HG02870 (cell line): ENCODE measurements at regions not wholly inside any gene's neighbourhood (a gene's known extent, or its start where the extent isn't known, plus 50 kb on each side); places are given as distances from the start of the nearest gene placed in this dataset.
"Not testable (repeated sequence)": the region's sequence is repeated elsewhere in the genome, so short reads cannot be mapped to it uniquely, and the experiment has no call there.

ENCODE experiments used
- ATAC-seq: cut with Tn5 transposase; IDR thresholded peaks from one replicate; pipeline ENCODE4 v1.9.1; 2021; ENCODE audit warnings: mild to moderate bottlenecking, moderate library complexity; ENCODE audit not compliant: unreplicated experiment

DNA sequence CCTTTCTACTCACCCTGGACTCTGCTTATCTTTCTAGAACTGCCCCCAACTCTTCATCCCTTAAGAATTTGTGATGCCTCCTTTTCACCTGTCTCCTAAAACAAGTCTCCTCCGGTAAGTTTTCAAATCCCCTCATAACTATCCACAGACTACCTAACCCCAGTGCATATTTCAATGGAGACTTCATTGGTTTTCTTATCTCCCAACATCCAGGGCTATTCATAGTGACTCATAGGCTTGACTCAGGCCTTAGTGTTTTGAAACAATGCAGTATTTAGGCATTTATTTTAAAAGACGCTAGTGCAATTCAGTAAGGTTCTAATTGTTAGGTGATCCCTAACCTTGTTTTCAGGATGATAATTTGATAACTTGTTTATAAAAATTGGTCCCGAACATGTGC lies 399.2 kb downstream of the CPS1 start:
- ATAC-seq: no peak

DNA sequence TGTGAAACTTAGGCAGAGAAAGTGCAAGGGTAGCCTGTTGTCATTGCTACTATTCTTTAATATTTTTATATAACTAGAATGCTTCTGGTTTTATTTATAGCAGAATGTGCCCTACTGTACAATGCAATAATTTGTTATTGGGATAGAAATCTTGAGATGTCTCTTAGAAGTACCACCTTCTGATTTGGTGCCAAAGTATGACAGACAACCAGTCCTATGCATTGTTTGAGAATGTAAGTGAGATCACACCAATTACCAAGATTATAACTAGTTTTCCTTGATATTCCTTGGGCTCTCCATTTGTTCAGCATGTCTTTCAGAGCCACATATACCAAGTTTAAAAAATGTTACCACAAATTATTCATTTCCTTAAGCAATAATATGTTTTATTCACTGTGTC lies 399.7 kb downstream of the CPS1 start:
- no peak for ATAC-seq

DNA sequence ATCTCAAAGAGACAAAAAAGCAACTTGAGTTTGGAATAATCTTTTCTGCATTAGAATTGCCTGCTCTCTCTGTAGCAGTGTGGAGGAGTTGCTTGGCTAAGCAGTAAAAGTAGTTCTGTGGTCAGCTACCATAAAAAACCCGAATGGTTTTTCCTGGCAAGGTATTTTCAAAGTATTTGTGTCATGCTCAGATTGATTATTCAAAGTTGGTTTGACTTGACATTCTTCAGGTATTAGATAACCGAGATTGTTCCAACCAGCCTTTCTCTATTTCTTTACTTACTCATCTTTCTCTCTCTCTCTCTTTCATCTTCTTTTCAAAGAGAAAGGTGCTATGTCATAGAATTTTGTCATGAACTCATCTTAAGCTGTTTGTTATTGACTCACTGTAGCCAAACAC lies 404.9 kb downstream of the CPS1 start:
- no peak for ATAC-seq

DNA sequence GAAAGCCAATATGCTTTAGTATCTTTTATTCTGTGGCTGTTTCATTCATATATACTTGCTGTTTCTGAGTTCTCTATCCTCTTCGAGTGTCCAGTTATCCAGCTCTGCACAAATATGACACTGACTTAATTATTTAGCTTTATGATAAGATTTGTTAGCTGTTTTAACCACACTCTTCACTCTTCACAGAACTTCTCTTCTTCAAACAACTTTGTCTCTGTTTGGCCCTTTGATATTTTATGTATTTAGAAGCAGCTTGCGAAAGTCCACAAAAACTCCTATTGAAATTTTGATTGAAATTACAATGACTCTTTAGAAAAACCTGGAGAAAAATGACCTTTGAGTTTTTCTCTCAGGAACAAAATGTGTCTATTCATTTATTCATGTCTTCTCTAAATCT lies 407.0 kb downstream of the CPS1 start:
- ATAC-seq: no peak

DNA sequence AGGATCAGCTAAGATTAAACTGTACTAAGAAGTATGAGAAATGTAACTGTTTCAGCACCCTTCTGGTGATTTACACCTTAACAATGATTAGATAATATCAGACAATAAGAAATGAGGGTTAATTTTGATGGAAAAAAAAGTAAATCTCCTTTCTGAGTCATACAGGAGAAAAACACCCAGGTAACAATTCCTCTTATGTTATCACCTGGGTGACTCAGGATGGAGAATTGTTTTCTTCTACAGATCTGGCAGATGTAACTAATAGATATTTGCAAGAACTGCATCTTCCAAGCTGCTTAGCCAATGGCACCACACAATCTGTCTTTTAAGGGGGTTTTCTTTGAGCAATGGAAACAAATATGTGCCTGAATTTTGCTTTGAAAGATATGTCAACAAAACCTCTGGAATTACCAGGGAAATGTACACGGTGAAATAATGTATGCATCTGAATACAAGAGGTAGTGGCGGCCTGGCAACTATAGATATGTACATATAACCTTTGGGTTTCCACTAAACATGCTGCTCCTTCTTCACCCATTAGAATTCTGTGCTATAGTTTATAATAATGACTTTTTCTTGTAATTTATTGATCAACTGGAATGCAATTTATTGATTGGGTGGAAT lies 407.9 kb downstream of the CPS1 start:
- no peak for ATAC-seq

DNA sequence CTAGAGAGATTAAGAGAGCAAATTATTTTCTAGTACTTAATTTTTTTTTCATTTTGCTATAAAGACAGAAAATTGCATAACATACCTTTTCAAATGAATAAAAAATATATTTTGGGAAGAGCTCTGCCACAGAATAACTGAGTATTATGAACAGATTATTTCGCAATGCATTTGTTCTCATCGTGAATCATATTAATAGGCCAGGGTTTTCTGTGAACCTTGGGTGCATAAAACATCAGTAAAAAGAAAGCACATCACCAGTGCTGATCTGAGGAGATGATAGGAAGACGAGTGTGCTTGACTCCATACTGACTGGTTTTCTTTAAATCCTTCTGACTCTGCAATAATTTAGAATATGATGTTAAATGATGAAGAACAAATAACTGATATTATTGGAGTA lies 409.1 kb downstream of the CPS1 start:
- ATAC-seq: no peak

DNA sequence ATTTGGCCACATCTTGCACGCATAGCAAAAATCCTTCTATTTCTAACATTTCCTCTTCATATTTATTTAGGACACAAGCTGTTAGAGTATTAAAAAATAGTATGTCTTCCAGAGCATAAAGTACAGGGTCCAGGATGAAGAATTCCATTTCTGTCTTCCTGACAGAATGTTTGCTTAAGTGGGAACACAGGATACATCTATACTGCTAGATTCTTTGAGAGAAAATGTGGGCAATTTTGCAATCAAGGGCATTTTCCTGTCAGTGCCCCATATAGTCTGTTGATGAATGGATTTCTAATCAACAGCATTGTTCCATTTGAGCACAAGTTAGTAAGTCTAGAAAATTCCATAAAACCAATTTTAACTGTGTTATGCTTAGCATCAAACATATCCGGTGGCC lies 409.9 kb downstream of the CPS1 start:
- ATAC-seq: no peak

DNA sequence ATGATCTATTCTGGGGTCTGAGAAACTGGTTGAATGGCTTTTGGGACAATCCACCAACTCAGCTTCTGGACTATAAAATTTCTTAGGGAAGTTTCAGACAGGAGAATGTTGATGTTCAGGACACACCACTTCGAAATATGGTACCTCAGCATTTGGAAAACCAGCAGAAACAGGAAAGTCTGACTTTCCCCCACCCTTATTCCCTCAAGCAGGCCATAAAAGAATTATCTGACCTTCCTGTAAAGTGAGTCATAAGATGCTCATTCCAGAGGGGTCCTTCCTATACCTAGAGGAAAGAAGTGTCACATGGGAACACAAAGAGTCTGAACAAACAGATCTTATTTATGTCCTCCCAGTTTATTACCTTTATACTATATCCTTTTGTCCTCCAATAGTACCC lies 415.0 kb downstream of the CPS1 start:
- ATAC-seq: no peak

DNA sequence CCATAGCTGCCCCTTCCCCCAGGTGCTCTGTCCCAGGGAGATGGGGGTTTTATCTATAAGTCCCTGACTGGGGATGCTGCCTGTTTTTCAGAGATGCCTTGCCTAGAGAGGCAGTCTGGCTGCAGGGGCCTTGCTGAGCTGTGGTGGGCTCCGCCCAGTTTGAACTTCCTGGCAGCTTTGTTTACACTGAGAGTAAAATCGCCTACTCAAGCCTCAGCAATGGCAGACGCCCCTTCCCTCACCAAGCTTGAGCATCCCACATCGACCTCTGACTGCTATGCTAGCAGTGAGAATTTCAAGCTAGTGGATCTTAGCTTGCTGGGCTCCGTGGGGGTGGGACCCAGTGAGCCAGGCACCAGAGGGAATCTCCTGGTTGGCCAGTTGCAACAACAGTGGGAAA lies 430.4 kb downstream of the CPS1 start:
- ATAC-seq: not testable (repeated sequence)

DNA sequence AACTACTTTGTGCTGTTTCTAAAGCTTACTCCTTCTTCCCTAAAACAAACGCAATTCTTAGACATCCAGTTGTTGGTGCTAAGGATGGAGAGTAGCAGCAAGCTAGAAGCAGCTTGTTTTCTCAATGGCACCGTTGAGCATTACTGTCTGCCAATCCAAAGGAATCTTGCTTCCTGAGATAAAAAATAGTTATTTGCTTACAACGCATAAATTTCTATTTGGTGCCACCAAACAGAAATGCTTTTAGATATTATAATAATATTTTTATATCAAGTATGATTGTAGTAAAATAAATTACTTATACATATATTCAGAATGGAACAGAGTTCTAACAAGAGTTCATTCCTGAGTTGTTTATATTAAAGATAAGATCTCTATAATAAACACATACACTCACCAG lies 434.7 kb downstream of the CPS1 start:
- ATAC-seq: no peak

DNA sequence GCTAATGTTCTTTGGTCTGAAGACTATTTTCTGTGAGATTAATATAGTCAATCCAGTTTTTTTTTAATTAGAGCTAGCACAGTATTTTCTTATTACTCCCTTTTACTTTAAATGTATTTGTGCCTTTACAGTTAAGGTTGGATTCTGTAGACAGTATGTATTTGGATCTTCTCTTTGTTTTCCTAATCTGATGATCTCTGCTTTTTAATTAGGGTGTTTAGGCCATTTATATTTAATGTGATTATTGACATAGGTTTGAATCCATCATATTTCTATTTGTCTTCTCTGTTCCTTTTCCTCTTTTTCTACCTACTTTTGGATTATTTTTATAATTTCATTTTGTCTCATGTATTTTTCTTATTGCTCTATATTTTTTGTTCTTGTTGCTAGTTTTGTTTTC lies 437.7 kb downstream of the CPS1 start:
- ATAC-seq: no peak

DNA sequence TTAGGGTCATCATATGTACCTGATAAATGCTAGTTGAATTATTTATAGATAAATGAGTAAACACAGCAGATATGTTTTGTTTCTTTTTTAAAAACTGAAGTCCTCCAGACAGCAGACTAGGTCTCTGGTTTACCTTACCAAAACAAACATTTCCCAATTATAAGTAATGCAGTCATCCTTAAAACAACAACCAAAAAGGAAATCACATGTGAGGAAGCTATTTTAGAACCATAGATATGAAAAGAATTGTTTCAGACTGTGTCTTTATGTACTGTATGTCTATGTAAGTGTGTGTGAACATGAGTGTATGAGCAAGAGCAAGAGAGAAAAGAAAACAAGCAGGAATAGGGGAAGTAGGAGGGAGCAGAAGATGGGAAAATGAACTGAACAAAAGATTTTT lies 441.0 kb downstream of the CPS1 start:
- ATAC-seq: no peak

DNA sequence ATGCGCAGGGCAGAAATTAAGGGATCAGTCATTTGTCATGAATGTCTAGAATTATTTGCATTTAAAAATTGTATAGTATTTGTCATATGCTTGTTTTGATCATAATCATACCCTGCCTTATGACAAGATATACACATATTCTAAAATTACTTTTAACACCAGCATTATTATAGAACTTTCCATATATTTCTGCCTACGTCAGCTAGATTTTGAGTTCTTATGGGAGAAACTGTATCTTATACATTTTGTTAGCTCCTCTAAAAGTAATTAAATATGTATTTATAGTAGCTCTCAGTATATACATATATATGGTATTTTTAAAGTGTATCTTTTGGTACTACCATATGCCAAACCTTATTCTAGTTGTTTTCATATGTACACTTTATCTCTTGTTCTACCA lies 441.9 kb downstream of the CPS1 start:
- no peak for ATAC-seq

DNA sequence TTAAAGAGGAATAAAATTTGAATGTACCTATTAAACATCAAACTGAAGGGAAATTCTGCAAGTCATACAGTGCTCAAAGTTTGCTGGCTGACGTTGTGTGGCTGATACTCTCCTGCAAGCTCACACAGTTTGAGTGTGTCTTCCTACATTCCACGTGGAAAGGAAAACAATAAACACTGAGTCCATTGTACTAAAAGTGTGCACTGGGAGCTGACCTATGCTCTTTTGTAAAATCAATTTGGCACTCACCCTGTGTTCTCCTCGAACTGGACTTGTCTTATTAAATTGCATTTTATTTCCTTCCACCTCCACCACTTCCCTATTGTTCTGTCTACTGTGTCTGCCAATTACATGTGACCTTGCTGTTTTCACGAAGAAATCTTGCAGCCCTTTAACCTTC lies 458.0 kb downstream of the CPS1 start:
- ATAC-seq: no peak

DNA sequence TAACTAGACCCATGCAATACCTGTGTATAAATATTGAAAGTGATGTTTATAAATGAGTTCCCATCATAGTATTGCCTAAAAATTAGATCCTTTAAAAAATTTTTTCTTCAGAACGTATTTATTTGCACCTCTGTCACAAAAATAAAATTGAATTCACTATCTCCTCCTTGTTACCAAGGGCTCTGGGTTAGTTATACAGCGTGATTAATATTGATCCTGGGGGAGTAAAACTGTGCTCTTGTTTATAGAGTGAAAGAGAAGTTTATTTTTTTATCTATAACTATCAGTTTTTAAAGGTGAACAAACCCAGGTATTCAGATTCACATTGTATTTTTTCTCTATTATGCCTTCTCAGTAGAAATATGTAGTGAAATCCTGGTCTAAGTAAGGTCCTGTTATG lies 458.5 kb downstream of the CPS1 start:
- ATAC-seq: no peak

DNA sequence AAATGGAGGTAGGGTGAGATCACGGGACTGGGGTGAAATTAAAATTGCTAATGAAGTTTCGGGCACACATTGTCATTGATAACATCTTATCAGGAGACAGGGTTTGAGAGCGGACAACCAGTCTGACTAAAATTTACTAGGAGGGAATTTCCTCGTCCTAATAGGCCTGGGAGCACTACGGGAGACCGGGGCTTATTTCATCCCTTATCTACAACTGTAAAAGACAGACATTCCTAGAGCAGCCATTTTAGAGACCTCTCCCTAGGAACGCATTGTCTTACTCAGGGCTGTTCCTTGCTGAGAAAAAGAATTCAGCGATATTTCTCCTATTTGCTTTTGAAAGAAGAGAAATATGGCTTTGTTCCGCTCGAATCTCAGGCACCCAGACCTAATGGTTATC lies 468.7 kb downstream of the CPS1 start:
- ATAC-seq: not testable (repeated sequence)

DNA sequence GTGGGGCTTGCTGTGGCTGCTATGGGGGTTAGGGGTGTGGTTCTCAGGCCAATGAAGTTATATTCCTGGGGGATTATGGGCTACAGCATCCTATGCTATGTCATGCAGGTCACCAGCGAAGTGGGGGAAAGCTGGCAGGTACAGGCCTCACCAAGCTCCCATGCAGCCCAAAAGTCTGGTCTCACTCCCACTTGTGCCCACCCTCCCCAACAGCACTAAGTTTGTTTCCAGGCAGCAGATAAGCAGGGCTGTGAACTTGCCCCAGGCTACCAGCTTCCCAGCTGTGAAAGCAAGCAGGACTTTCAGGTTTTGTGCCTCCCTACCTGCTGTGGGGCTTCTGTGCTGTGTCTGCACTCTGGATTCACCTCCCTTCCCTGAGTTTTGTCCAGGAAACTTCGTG lies 469.7 kb downstream of the CPS1 start:
- ATAC-seq: no peak

DNA sequence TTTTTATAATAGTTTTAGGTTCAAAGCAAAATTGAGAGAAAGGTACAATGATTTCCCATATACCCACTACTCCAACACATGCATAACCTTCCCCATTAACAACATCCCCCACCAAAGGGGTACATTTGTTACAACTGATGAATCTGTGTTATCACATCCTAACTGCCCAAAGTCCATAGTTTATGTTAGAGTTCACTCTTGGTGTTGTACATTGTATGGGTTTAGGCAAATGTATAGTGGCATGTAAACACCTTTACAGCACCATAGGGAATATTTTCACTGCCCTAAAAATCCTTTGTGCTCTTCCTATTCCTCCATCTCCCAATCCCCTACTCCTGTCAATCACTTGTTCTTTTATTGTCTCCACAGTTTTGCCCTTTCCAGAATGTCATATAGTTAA lies 471.6 kb downstream of the CPS1 start:
- ATAC-seq: no peak

DNA sequence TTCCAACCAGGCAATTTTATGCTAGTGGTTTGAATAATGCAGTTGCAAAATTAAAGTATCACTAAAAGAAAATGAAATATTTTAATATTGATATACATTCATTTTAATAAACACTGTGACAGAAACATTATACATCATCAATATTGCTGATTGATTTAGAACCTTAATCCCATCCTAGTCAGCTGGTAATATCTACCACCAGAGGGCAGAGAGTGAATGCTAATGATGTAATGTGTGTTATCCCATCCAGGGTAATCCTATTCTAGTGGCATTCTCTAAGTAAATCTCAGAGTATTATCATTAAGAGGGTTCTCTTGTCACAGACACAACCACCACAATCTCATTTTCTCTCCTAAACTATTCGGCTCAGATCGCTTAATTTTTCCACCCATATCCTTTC lies 477.4 kb downstream of the CPS1 start:
- no peak for ATAC-seq

DNA sequence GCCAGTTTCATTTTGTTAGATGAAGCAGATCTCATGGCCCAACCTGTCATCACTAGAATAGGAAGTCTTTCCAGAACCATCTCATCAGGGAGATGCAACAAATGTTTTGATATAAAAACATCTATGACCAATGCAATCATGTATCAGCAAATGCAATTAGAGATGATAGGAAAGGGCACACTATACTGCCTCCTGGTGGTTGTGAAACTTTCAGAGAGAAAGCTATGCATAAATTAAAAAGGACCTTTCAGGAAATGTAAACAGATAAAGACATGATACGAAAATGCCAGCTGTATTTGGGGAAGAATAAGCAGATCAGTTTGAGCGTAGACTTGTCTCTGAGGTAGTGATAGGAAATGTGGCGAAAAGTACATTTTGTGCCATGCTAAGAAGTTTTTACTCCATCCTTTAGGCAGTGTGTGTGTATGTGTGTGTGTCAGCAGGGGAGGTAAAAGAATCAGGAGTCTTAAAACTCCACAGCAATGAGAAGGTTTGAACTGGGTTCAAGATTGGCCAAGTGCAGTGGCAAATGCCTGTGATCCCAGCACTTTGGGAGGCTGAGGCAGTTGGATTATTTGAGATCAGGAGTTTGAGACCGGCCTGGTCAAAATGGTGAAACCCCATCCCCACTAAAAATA lies 479.3 kb downstream of the CPS1 start:
- peak; percentile 71 for ATAC-seq

DNA sequence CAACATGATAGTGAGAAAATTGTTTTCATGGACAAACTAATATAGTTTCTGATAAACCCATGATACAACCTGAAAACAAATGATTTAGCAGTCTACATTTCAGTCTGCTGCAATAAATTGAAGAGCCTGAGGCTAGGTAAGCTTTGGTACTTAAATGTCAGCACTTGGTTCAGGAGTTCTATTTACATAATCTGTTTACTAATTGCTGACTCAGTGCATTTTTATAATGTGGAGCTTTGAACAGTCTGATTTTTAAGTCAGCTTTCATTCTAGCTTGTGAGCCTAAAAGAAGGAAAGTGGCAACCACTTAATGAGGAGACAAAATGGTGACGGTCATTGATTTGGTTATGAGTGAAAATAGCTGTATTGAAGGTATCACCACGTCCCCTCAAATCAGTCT lies 488.6 kb downstream of the CPS1 start:
- ATAC-seq: no peak

DNA sequence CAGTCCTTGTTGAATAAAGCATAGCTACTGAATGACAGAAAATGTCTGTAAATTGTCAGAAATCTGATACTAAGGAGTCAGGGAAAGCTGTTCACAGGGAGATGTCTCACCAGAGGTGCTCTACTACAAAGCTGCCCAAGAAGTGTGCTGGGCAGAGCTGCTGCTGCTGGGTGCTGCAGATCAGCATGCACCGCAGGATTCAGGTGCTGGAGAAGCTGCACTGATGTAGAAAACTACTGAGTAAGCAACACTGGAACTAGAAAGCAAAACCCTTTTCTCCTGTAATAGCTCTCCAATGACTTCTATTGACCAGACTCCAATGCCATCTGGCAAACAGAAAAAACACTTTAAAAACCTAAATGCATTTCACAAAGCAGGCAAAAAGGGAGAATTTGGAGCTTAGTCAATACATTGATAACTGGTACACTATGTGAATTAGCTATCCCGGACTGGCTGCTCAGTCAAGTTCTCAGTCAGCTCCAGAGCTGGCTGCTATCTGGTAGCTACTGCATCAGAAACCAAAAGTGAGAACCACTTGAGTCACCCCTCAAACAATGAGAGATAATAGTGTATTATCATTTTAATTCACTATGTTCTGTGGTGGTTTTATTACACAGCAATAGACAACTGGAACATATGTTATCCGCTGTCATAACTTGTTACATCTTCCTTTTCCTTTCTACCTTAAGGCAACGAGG lies 493.1 kb downstream of the CPS1 start:
- no peak for ATAC-seq

DNA sequence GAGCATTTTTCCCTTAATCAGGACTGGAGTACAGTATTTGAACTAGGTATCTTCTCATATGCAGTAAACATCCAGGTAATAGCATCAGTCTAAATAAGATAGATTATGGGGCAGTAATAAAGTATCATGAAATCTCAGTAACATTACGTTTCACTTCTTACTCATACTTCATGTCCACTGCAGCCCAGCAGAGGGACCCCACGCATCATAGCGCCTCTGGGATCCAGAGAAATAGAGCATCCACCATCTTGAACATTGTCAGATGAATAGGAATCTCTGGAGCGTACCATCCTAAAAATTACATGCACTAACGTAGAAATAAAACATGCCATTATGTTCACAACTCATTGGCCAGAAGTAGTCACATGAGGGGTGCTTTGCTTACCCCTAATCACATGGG lies 499.0 kb downstream of the CPS1 start:
- no peak for ATAC-seq
